ENCODE measurements at regions not wholly inside any gene's neighbourhood (a gene's known extent, or its start where the extent isn't known, plus 50 kb on each side); places are given as distances from the start of the nearest gene placed in this dataset.

DNA sequence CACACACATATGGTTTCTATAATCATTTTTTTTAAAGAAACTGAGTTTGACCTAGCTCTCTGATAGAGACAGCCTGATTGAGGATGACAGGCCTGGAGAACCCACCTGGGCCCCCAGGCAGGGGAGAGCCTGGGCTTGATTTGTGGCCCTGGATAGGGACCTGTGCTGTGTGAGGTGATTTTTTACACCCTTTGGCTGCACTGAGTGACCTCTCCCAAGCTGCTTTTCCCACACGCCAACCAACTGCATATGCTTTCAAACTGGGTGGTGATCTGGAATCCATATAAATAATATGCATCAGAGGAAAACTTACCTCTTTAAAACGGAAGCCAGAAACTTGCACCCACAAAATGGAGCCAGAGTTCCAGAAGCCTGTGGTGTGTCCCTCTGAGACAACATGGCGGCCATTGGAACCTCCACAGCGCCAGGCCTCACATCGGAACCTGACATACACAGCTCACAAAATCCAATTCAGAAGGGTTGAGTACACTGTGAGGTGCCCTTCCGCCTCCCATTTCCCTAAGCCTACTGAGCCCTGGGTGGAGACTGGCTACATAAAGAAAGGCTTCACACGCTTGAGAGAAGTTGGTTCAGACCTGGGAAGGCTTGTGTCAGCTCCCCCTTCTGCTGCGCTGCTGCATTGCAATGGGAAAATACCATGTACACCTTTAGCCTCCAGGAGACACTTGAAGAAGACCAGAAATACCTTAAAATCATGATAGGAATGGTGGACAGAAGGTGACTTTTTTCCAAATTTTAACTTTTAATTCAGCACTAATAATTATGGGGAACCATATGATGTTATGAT is 160.7 kb downstream of the HHIPL2 start:
- TF ChIP-seq EZH2phosphoT487 (IDR thresholded peaks at IDR 0.05; ENCODE audit: low read depth, severe bottlenecking, unreplicated experiment) (no peak), EZH2 (IDR thresholded peaks at IDR 0.05; ENCODE audit: borderline replicate concordance) (no peak)
- TF ChIP-seq, protein P1, sequence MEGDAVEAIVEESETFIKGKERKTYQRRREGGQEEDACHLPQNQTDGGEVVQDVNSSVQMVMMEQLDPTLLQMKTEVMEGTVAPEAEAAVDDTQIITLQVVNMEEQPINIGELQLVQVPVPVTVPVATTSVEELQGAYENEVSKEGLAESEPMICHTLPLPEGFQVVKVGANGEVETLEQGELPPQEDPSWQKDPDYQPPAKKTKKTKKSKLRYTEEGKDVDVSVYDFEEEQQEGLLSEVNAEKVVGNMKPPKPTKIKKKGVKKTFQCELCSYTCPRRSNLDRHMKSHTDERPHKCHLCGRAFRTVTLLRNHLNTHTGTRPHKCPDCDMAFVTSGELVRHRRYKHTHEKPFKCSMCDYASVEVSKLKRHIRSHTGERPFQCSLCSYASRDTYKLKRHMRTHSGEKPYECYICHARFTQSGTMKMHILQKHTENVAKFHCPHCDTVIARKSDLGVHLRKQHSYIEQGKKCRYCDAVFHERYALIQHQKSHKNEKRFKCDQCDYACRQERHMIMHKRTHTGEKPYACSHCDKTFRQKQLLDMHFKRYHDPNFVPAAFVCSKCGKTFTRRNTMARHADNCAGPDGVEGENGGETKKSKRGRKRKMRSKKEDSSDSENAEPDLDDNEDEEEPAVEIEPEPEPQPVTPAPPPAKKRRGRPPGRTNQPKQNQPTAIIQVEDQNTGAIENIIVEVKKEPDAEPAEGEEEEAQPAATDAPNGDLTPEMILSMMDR (IDR thresholded peaks at IDR 0.05; ENCODE audit: poor library complexity): no peak
- no peaks in the 10 kb centered on the region for H4K20me1 ChIP-seq (ENCODE audit: insufficient read depth, poor library complexity, severe bottlenecking)

DNA sequence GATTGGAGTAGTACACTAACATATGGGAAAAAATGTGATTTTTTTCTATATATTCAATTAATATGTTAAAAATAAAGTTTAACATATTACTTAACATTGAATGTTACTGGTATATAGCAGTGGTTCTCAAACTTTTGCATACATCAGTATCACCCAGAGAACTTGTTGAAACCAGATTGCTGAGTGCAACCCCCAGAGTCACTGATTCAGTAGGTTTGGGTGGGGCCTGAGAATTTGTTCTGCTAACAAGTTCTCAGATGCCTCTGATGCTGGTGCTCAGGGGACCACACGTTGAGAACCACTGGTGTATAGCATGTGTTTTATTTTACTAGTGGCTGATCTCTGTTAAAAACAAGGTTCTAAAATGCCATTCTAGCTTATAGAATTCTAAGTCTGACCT is 161.9 kb downstream of the HHIPL2 start:
- Histone ChIP-seq H3K27ac (no peak overlapping the region), H3K27me3 (no peaks in the 10 kb centered on the region), H3K4me3 (no peak overlapping the region), H3K9me3 (ENCODE audit: low read depth) (no peaks in the 10 kb centered on the region), H3K79me2 (no peaks in the 10 kb centered on the region), H3K36me3 (replicated peaks; ENCODE audit: insufficient read depth, low read depth) (no peaks in the 10 kb centered on the region), H2AFZ (no peak overlapping the region), H3K9me2 (replicated peaks; ENCODE audit: insufficient read depth) (no peaks in the 10 kb centered on the region), H4K20me1 (ENCODE audit: insufficient read depth, poor library complexity, severe bottlenecking) (no peaks in the 10 kb centered on the region), H3K4me2 (no peak overlapping the region), H3K4me1 (ENCODE audit: insufficient read depth) (no peaks in the 10 kb centered on the region)
- WGBS (ENCODE audit: low lambda C conversion rate, missing lambda C conversion rate): 60% methylated on average over 1 of the region's 1 CpG
- no peak for DNase-seq (ENCODE audit: low spot score)
- TF ChIP-seq, protein P1 (IDR thresholded peaks at IDR 0.05; ENCODE audit: poor library complexity): no peak
- TF ChIP-seq EZH2phosphoT487 (IDR thresholded peaks at IDR 0.05; ENCODE audit: low read depth, severe bottlenecking, unreplicated experiment) (no peak), EZH2 (IDR thresholded peaks at IDR 0.05; ENCODE audit: borderline replicate concordance) (no peak)

More for the DNA sequence above, 160.7 kb downstream of the HHIPL2 start:
- no peaks in the 10 kb centered on the region for H3K9me3 ChIP-seq (ENCODE audit: low read depth)
- no peaks in the 10 kb centered on the region for H3K4me1 ChIP-seq (ENCODE audit: insufficient read depth)
- DNase-seq (ENCODE audit: low spot score): peak; percentile 8
- no peaks in the 10 kb centered on the region for H3K36me3 ChIP-seq (replicated peaks; ENCODE audit: insufficient read depth, low read depth)
- H3K27me3 ChIP-seq: no peaks in the 10 kb centered on the region
- no peak overlapping the region for H3K4me3 ChIP-seq
- 80% methylated on average over 8 of the region's 8 CpGs for WGBS (ENCODE audit: low lambda C conversion rate, missing lambda C conversion rate)
- H3K4me2 ChIP-seq: no peak overlapping the region
- no peak overlapping the region for H3K27ac ChIP-seq
- no peaks in the 10 kb centered on the region for H3K79me2 ChIP-seq
- H2AFZ ChIP-seq: no peak overlapping the region
- H3K9me2 ChIP-seq (replicated peaks; ENCODE audit: insufficient read depth): no peaks in the 10 kb centered on the region

DNA sequence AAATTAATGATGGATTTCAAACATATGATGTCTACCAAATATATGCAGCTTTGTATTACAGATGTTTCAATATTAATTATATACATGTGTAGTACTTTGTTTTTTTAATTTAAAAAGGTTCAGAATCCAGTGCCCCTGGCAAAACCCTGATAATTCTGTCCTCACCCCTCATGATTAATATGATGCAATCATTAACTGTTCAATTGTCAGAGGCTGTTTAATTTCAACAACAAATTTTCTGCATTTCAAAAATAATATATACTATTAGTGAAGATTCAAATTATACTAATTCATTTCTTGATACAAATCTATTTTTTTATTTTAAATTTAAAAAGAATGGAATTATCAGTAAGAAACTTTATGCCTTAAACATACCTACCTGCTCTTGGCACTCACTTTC is 162.6 kb downstream of the HHIPL2 start:
- Histone ChIP-seq H3K27ac (no peak overlapping the region), H3K9me3 (ENCODE audit: low read depth) (no peaks in the 10 kb centered on the region), H4K20me1 (ENCODE audit: insufficient read depth, poor library complexity, severe bottlenecking) (no peaks in the 10 kb centered on the region), H3K4me1 (ENCODE audit: insufficient read depth) (no peaks in the 10 kb centered on the region), H3K9me2 (replicated peaks; ENCODE audit: insufficient read depth) (no peaks in the 10 kb centered on the region), H3K4me2 (no peak overlapping the region), H3K79me2 (no peaks in the 10 kb centered on the region), H3K4me3 (no peak overlapping the region), H3K36me3 (replicated peaks; ENCODE audit: insufficient read depth, low read depth) (no peaks in the 10 kb centered on the region), H2AFZ (no peak overlapping the region), H3K27me3 (no peaks in the 10 kb centered on the region)
- DNase-seq (ENCODE audit: low spot score): no peak
- TF ChIP-seq, protein P1 (IDR thresholded peaks at IDR 0.05; ENCODE audit: poor library complexity): no peak
- TF ChIP-seq EZH2 (IDR thresholded peaks at IDR 0.05; ENCODE audit: borderline replicate concordance) (no peak), EZH2phosphoT487 (IDR thresholded peaks at IDR 0.05; ENCODE audit: low read depth, severe bottlenecking, unreplicated experiment) (no peak)

Data from hepatocyte (in vitro differentiated cells).